ENCODE measurements at regions not wholly inside any gene's neighbourhood (a gene's known extent, or its start where the extent isn't known, plus 50 kb on each side); places are given as distances from the start of the nearest gene placed in this dataset.

GRCh38 chr11:116540645-116541304, 232.0 kb downstream of the BUD13 start:
- DNase-seq, result no peak
- Histone ChIP-seq H3K36me3 (ENCODE audit: control insufficient read depth, insufficient read depth, low read length) (no peaks in the 10 kb centered on the region), H3K27me3 (ENCODE audit: control insufficient read depth, insufficient read depth, low read length) (peaks cover 27% of the 10 kb centered on the region), H3K27ac (ENCODE audit: low read length) (no peak overlapping the region), H3K4me3 (ENCODE audit: low read length) (no peak overlapping the region), H3K9me3 (ENCODE audit: control insufficient read depth, low read depth, low read length) (peaks cover 5% of the 10 kb centered on the region), H3K4me1 (ENCODE audit: control insufficient read depth, insufficient read depth, low read length) (no peaks in the 10 kb centered on the region)
- WGBS (ENCODE audit: insufficient coverage, low lambda C conversion rate), result no CpG with 5 or more reads among the region's 4 CpGs

- WGBS (ENCODE audit: insufficient coverage, low lambda C conversion rate), result no CpG with 5 or more reads among the region's 2 CpGs
- Histone ChIP-seq H3K27ac (ENCODE audit: low read length) (no peak overlapping the region), H3K9me3 (ENCODE audit: control insufficient read depth, low read depth, low read length) (peaks cover 5% of the 10 kb centered on the region), H3K4me1 (ENCODE audit: control insufficient read depth, insufficient read depth, low read length) (no peaks in the 10 kb centered on the region), H3K27me3 (ENCODE audit: control insufficient read depth, insufficient read depth, low read length) (peaks cover 30% of the 10 kb centered on the region), H3K36me3 (ENCODE audit: control insufficient read depth, insufficient read depth, low read length) (no peaks in the 10 kb centered on the region), H3K4me3 (ENCODE audit: low read length) (no peak overlapping the region)
- DNase-seq, result no peak
These were observed 232.9 kb downstream of the BUD13 start for GRCh38 chr11:116539836-116540418.

- H3K4me3 ChIP-seq (ENCODE audit: low read length), result no peak overlapping the region
- no peak overlapping the region for H3K27ac ChIP-seq (ENCODE audit: low read length)
- whole genome bisulfite sequencing (ENCODE audit: insufficient coverage, low lambda C conversion rate), result no CpG with 5 or more reads among the region's 4 CpGs
- no peaks in the 10 kb centered on the region for H3K4me1 ChIP-seq (ENCODE audit: control insufficient read depth, insufficient read depth, low read length)
- H3K9me3 ChIP-seq (ENCODE audit: control insufficient read depth, low read depth, low read length), result peaks cover 5% of the 10 kb centered on the region
- no peak for DNase-seq
- peaks cover 32% of the 10 kb centered on the region for H3K27me3 ChIP-seq (ENCODE audit: control insufficient read depth, insufficient read depth, low read length)
- no peaks in the 10 kb centered on the region for H3K36me3 ChIP-seq (ENCODE audit: control insufficient read depth, insufficient read depth, low read length)
These were observed 233.6 kb downstream of the BUD13 start for GRCh38 chr11:116539211-116539610.

- no peaks in the 10 kb centered on the region for H3K36me3 ChIP-seq (ENCODE audit: control insufficient read depth, insufficient read depth, low read length)
- peaks cover 5% of the 10 kb centered on the region for H3K9me3 ChIP-seq (ENCODE audit: control insufficient read depth, low read depth, low read length)
- no peak overlapping the region for H3K4me3 ChIP-seq (ENCODE audit: low read length)
- H3K27me3 ChIP-seq (ENCODE audit: control insufficient read depth, insufficient read depth, low read length), result peaks cover 37% of the 10 kb centered on the region
- WGBS (ENCODE audit: insufficient coverage, low lambda C conversion rate), result no CpG with 5 or more reads among the region's 3 CpGs
- no peak overlapping the region for H3K27ac ChIP-seq (ENCODE audit: low read length)
- no peaks in the 10 kb centered on the region for H3K4me1 ChIP-seq (ENCODE audit: control insufficient read depth, insufficient read depth, low read length)
- DNase-seq, result no peak
These were observed 234.1 kb downstream of the BUD13 start for GRCh38 chr11:116538677-116539076.

- peaks cover 5% of the 10 kb centered on the region for H3K9me3 ChIP-seq (ENCODE audit: control insufficient read depth, low read depth, low read length)
- no peak for DNase-seq
- H3K27me3 ChIP-seq (ENCODE audit: control insufficient read depth, insufficient read depth, low read length), result peaks cover 42% of the 10 kb centered on the region
- H3K36me3 ChIP-seq (ENCODE audit: control insufficient read depth, insufficient read depth, low read length), result no peaks in the 10 kb centered on the region
- no peak overlapping the region for H3K4me3 ChIP-seq (ENCODE audit: low read length)
- H3K4me1 ChIP-seq (ENCODE audit: control insufficient read depth, insufficient read depth, low read length), result no peaks in the 10 kb centered on the region
- WGBS (ENCODE audit: insufficient coverage, low lambda C conversion rate), result no CpG with 5 or more reads among the region's 11 CpGs
- no peak overlapping the region for H3K27ac ChIP-seq (ENCODE audit: low read length)
These were observed 235.1 kb downstream of the BUD13 start for GRCh38 chr11:116537709-116538108.

GRCh38 chr11:116537121-116537520, 235.7 kb downstream of the BUD13 start:
- no peaks in the 10 kb centered on the region for H3K4me1 ChIP-seq (ENCODE audit: control insufficient read depth, insufficient read depth, low read length)
- H3K9me3 ChIP-seq (ENCODE audit: control insufficient read depth, low read depth, low read length), result peaks cover 5% of the 10 kb centered on the region
- H3K4me3 ChIP-seq (ENCODE audit: low read length), result no peak overlapping the region
- H3K36me3 ChIP-seq (ENCODE audit: control insufficient read depth, insufficient read depth, low read length), result no peaks in the 10 kb centered on the region
- DNase-seq, result no peak
- no CpG with 5 or more reads among the region's 10 CpGs for WGBS (ENCODE audit: insufficient coverage, low lambda C conversion rate)
- no peak overlapping the region for H3K27ac ChIP-seq (ENCODE audit: low read length)
- peaks cover 47% of the 10 kb centered on the region for H3K27me3 ChIP-seq (ENCODE audit: control insufficient read depth, insufficient read depth, low read length)

- Histone ChIP-seq H3K36me3 (ENCODE audit: control insufficient read depth, insufficient read depth, low read length) (no peaks in the 10 kb centered on the region), H3K27me3 (ENCODE audit: control insufficient read depth, insufficient read depth, low read length) (peaks cover 54% of the 10 kb centered on the region), H3K4me3 (ENCODE audit: low read length) (no peak overlapping the region), H3K4me1 (ENCODE audit: control insufficient read depth, insufficient read depth, low read length) (no peaks in the 10 kb centered on the region), H3K27ac (ENCODE audit: low read length) (no peak overlapping the region), H3K9me3 (ENCODE audit: control insufficient read depth, low read depth, low read length) (peaks cover 5% of the 10 kb centered on the region)
- WGBS (ENCODE audit: insufficient coverage, low lambda C conversion rate), result no CpG with 5 or more reads among the region's 3 CpGs
- DNase-seq, result no peak
These were observed 236.4 kb downstream of the BUD13 start for GRCh38 chr11:116536416-116536815.

- H3K9me3 ChIP-seq (ENCODE audit: control insufficient read depth, low read depth, low read length), result peaks cover 5% of the 10 kb centered on the region
- no peaks in the 10 kb centered on the region for H3K4me1 ChIP-seq (ENCODE audit: control insufficient read depth, insufficient read depth, low read length)
- H3K36me3 ChIP-seq (ENCODE audit: control insufficient read depth, insufficient read depth, low read length), result no peaks in the 10 kb centered on the region
- H3K4me3 ChIP-seq (ENCODE audit: low read length), result no peak overlapping the region
- no CpG with 5 or more reads among the region's 9 CpGs for WGBS (ENCODE audit: insufficient coverage, low lambda C conversion rate)
- no peak overlapping the region for H3K27ac ChIP-seq (ENCODE audit: low read length)
- no peak for DNase-seq
- peaks cover 57% of the 10 kb centered on the region for H3K27me3 ChIP-seq (ENCODE audit: control insufficient read depth, insufficient read depth, low read length)
These were observed 236.8 kb downstream of the BUD13 start for GRCh38 chr11:116535994-116536393.

GRCh38 chr11:116535120-116535519, 237.7 kb downstream of the BUD13 start:
- no peaks in the 10 kb centered on the region for H3K4me1 ChIP-seq (ENCODE audit: control insufficient read depth, insufficient read depth, low read length)
- H3K36me3 ChIP-seq (ENCODE audit: control insufficient read depth, insufficient read depth, low read length), result no peaks in the 10 kb centered on the region
- DNase-seq, result no peak
- no peak overlapping the region for H3K4me3 ChIP-seq (ENCODE audit: low read length)
- peaks cover 8% of the 10 kb centered on the region for H3K9me3 ChIP-seq (ENCODE audit: control insufficient read depth, low read depth, low read length)
- H3K27ac ChIP-seq (ENCODE audit: low read length), result no peak overlapping the region
- no CpG with 5 or more reads among the region's 9 CpGs for WGBS (ENCODE audit: insufficient coverage, low lambda C conversion rate)
- peaks cover 61% of the 10 kb centered on the region for H3K27me3 ChIP-seq (ENCODE audit: control insufficient read depth, insufficient read depth, low read length)

GRCh38 chr11:116534270-116534975, 238.4 kb downstream of the BUD13 start:
- Histone ChIP-seq H3K27me3 (ENCODE audit: control insufficient read depth, insufficient read depth, low read length) (peaks cover 65% of the 10 kb centered on the region), H3K9me3 (ENCODE audit: control insufficient read depth, low read depth, low read length) (peaks cover 6% of the 10 kb centered on the region), H3K4me3 (ENCODE audit: low read length) (no peak overlapping the region), H3K36me3 (ENCODE audit: control insufficient read depth, insufficient read depth, low read length) (no peaks in the 10 kb centered on the region), H3K4me1 (ENCODE audit: control insufficient read depth, insufficient read depth, low read length) (no peaks in the 10 kb centered on the region), H3K27ac (ENCODE audit: low read length) (no peak overlapping the region)
- WGBS (ENCODE audit: insufficient coverage, low lambda C conversion rate), result 0% methylated on average over 1 of the region's 14 CpGs
- DNase-seq, result no peak

Measured in large intestine (tissue), 3 donors.